ENCODE measurements at regions not wholly inside any gene's neighbourhood (a gene's known extent, or its start where the extent isn't known, plus 50 kb on each side); places are given as distances from the start of the nearest gene placed in this dataset.
"Not testable (repeated sequence)": the region's sequence is repeated elsewhere in the genome, so short reads cannot be mapped to it uniquely, and the experiment has no call there.

DNA sequence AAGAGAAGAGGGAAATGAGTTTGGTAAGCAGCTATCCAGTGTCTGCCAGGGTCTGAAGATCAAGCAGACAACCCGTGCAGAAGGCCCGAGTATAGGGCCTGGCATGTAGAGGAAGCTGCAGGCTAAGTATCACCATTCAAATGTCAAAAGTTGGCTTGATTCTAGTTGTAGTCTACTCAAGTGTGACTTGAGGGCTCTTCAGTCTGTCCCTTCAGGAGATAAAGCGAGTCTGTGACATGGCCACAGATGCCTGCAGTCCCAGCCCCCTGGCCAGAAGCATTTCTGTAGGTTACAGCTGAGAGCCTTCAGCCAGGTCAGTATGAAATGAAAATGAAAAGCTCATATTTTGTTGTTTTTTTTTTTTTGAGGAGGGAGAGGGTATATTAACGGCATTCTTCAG, 97.8 kb upstream of the EEPD1 start:
- intact Hi-C loops (cut with DNase I) = no loop called here
- DNase-seq = no peak

DNA sequence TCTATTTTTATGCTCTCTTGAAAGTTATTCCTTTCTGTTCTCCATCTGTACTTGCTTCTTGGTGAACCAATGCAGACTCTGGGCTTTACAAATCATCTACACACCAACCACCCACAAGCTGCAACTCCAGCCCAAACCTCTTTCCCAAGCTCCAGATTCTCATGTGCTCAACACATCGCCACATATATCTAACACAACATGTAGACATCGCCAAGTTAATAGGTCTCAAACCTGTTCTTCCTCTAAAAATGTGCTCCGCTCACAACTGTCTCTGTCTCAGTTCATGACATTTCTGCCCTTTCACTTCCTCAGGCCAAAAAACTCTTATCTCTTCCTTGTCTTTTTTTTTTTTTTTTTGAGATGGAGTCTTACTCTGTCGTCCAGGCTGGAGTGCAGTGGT, 95.7 kb upstream of the EEPD1 start:
- peak in 1 of 10 donors; percentile 14 for DNase-seq
- intact Hi-C loops (cut with DNase I) = no loop called here

DNA sequence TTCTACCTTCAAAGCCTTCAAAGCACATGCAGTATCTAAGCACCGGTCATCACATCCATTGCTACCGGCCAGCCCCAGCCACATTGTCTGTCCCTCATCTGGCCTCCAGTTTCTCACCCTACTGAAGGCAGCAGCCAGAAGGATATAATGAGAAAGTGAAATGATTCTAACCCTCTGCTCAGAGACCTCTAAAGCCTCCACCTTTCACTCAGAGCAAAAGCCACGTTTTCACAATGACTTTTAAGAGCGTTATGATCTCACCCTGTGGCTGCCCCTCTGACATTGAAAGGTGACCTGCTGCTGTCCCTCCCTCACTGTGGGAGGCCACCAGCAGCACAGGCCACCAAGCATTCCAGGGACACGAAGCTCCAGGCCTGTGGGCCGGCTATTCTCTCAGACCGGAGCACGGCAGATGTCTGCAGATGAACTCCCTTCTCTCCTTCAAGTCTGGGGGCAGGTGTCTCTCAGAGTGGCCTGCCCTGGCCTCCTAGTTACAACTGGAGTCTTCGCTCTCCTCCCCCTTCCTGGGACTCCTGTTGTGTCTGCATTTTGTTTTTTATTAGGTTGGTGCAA, 94.9 kb upstream of the EEPD1 start:
- intact Hi-C loops (cut with DNase I) = no loop called here
- no peak for DNase-seq

DNA sequence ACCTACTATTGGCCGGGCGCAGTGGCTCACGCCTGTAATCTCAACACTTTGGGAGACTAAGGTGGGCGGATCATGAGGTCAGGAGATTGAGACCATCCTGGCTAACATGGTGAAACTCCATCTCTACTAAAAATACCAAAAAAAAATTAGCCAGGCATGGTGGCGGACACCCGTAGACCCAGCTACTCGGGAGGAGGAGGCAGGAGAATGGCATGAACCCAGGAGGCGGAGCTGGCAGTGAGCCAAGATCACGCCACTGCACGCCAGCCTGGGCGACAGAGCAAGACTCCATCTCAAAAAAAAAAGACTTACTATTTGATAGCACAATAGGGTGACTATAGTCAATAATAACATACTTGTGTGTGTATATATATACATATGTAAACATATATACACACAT, 92.7 kb upstream of the EEPD1 start:
- DNase-seq; intact Hi-C loops (cut with DNase I): not testable (repeated sequence)

DNA sequence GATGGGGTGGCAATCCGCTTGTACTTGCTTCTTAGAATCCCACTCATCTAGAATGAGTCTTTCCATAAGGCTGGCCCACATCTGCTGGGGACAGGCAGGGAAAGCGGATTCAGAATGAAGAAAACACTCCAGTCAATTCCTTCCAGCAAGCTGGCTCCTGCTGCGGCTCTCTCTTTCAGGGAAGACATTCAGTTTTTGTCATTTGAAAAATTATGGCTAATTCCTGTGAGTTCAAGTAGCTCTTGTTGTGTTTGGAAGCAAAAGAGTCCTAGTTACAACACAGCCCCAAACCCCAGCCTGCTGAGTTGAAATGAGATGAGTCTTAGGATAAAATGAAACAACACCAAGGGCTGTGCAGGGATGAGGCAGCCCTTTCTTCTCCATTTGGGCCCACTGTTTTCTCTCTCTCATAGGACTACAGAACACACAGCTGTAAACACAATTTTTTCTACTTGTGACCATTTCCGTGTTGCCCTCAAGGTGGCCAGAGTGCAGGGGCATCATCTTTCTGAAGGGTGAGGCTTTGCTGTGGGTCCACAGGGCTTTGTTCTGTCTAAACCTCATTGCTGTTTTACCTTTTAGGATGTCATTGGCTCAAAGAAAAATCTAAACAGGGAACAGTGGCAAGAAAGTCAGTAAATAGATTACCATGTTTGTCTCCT, 90.8 kb upstream of the EEPD1 start:
- intact Hi-C loops (cut with DNase I) = no loop called here

DNA sequence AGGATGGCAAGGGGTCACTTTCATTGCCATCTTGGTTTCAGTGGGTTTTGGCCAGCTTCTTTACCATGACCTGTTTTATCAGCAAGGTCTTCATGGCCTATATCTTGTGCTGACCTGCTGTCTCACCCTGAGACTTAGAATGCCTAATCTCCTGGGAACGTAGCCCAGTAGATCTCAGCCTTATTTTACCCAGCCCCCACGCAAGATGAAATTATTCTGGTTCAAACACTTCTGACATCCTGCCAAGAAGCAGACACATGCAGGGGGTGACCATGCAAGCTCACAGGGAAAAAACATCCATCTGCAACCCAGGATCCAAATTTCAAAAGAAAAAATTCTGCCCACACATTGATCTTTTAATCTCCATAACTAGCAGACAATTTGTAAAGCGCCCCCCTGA, 88.4 kb upstream of the EEPD1 start:
- DNase-seq = no peak
- intact Hi-C loops (cut with DNase I) = no loop called here

More for the DNA sequence above, 90.8 kb upstream of the EEPD1 start:
- no peak for DNase-seq

DNA sequence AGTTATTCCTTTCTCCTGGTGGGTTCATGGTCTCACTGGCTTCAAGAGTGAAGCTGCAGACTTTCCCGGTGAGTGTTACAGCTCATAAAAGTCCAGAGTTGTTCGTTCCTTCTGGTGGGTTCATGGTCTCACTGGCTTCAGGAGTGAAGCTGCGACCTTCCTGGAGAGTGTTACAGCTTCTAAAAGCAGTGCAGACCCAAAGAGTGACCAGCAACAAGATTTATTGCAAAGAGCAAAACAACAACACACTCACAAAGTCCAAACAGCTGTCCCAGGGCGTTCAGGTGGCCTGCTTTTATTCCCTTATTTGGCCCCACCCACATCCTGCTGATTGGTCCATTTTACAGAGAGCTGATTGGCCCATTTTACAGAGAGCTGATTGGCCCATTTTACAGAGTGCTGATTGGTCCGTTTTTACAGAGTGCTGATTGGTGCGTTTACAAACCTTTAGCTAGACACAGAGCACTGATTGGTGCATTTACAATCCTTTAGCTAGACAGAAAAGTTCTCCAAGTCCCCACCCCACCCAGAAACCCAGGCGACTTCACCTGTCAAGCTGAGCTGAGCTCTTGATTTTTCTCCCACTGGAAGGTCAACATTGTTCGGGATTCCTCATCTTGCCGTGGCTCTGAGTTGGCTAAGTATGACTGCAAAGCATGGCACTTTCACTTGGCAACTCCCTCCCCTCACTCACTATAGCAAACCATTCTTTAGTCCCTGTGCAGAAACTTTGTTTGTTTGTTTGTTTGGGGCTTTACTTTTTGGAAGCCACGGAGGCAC, 87.3 kb upstream of the EEPD1 start:
- DNase-seq; intact Hi-C loops (cut with DNase I): not testable (repeated sequence)

DNA sequence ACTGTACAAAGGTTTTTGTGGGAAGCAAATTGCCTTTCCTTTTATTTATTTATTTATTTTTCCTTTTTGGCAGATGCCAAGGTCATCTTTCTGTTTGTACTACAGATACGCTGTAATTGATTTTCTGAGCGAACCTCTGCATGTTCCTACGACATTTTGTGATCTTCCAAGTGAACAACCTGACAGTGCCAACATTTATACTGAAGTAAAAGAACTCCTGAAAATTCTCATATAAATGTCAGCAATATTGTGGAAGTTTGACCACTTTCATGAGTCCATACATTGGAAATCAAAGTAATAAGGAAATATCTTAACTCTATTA, 86.8 kb upstream of the EEPD1 start:
- no peak for DNase-seq
- intact Hi-C loops (cut with DNase I) = no loop called here

DNA sequence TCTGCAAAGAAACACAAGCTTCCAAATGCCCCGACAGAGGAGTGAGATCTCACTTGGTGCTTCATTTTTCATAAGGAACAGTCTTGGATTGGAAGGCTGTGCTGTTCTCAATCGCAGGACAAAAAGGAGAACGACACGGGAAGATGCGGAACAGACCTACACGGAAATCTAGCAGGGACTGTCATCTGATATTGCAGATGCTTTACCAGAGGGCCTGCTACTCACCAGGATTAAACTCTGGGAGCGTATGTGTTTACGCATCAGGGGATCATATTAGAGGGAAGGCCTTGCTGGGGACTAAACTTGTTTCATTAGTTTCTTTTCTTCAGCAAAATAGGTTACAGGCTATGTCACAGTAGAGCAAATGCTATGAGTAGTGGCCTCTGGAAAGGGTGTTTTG, 82.8 kb upstream of the EEPD1 start:
- no peak for DNase-seq
- intact Hi-C loops (cut with DNase I) = no loop called here

DNA sequence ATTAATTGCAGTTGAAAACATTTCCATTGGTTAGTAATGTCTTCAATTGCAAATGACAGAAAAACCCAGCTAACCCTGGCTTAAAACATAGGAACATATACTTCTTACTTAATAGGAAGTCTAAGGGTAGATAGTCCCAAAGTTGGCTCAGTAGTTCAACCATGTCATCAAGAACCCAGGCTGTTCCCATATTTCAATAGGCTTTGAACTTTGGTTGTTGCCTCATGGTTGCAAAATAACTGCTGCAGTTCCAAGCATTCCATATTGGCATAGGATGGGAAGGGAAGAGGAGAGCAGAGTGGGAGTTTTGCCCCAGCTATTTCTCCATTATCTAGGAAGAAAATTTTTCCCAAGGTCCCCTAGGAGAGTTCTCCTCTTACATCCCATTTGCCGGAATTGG, 81.4 kb upstream of the EEPD1 start:
- intact Hi-C loops (cut with DNase I) = no loop called here
- DNase-seq = no peak

DNA sequence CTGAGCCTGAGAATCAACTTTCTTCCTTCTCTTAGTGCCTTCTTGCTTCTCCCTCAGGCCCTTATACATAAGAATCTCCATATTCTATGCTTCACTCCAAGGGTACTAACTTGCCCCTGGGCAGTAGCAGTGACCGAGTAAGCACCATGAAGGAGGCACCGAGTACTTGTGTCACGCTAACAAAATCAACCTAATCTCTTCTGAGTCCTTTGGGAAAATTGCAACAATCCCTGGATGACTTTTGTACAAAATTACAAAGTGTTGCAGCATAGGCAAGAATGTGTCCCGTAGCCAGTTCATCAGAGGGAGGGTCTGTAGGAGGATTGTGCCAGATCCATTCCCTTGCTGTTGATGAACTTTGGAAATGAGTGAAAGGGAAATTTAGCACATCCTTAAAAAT, 80.4 kb upstream of the EEPD1 start:
- intact Hi-C loops (cut with DNase I) = no loop called here
- DNase-seq = no peak

DNA sequence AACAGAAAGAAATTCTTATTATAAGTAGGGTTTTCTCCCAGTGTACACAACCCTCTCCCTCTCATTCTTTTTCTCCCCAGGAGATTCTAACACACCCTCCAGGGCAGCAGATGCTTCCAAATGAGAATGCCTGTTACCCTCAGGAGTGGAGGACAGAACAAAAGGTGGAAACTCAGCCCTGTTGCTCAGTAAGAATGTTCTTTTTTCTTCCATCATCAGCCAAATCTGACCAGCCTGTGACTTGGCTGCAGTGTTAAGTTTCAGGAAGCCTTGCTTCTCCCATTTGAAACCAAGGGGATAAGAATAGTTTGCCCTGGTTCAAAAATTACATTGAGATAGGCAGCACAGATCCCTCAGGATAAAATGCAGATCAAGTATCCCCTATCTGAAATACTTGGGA, 77.5 kb upstream of the EEPD1 start:
- intact Hi-C loops (cut with DNase I) = no loop called here
- no peak for DNase-seq

DNA sequence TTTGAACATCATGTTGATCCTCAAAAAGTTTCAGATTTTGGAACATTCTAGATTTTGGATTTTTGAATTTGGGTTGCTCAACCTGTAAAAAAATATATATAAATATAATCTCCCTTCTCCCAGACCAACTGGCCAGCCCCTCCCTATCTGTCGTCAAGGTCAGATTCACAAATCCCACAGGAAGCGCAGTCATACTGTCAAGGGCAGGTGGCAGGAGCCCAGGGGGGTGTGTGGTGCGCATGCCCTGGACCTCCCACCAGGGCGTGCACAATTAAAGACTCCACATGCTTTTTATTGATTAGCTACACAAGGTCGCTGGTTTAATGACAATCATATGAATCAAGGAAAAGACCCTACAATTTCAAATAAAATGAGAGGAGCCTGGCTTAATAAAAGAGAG, 77.0 kb upstream of the EEPD1 start:
- intact Hi-C loops (cut with DNase I) = no loop called here
- no peak for DNase-seq

DNA sequence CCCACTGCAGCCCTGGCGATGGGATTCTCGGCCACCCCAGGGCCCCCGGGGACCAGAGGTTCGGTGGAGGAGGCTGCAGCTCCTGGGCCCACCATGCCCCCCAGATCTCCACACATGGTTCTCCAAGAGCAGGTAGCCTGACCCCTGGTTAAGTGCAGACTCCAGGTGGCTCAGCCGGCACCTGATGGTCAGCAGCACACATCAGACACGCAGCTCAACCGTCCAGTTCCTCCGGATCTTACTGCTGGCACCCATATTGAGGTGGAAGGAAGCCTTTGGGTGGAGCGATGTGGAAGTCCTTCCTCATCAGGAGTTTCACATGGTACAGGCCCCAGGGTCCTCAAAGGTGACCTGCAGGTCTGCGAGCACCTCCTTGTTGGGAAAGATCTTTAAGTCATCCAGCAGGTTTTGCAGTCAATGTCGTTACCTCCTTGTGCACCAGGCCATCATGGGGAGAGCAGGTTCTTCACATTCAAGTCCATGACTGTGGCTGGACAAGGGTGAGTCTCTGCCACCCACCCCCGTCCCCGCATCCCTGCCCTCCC, 74.2 kb upstream of the EEPD1 start:
- DNase-seq = no peak
- intact Hi-C loops (cut with DNase I) = no loop called here

DNA sequence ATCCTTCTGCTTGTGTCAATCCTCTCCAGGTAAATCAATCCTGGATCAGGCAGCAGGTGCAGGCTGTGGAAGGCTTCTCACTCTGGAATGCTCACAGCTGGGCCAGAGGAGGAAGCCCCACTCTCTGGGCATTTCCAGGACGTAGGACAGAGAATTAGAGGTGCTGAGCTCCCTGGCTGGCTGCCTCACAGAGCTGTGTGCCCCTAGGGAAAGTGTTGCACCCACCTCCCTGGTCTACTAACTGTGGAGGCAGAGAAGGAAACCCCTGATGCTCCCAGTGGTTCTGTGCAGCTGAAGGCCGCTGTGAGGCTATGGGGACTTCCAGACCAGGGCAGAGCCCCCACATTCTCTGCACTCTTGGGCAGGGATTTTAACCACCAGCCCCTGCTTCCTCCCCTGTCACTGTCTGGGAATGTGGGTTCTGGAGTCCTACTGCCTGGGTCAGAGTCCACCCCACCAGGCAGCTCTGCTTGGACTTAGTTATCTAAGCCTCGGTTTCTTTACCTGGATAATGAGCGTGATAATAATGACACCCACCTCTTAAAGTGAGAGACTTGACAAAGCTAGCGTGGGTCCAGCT, 73.5 kb upstream of the EEPD1 start:
- intact Hi-C loops (cut with DNase I) = no loop called here
- no peak for DNase-seq

DNA sequence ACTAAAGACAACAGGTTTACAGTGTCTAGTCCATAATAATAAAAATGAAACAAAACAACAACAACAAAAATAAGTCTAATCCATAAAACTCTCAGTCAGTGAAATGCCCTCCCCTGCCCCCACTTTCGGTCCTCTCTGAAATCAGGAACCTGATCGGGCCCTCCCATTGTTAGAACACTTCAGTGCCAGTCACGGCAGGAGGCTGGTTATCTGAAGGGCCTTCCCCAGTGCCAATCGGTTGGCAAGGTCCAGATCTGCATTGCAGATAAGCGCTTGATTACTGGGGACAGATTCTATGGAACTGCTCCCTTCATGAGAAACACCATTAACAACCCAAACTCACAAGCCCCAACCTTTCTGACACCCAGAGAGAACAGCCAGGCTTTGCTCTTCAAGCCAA, 72.2 kb upstream of the EEPD1 start:
- intact Hi-C loops (cut with DNase I) = no loop called here

DNA sequence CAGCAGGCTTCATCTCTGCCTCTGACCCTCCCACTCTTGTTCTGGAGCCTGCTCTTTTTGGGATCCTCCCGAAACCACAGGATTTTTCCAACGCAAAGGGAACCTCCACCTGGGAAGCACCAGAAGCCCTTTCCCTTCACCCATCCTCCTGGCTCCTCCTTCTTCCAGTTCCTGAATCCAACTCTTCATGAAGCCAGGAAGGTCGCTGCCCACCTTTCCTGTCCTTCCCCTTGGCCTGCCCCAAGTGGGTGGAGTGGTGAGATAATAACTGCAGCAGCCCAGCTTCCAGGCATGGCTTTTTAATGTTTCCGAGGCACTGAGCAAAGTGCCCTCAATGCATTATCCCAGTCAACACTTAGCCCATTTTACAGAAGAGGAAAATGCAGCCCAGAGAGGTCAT, 70.8 kb upstream of the EEPD1 start:
- no peak for DNase-seq
- intact Hi-C loops (cut with DNase I) = no loop called here

More for the DNA sequence above, 72.2 kb upstream of the EEPD1 start:
- no peak for DNase-seq

DNA sequence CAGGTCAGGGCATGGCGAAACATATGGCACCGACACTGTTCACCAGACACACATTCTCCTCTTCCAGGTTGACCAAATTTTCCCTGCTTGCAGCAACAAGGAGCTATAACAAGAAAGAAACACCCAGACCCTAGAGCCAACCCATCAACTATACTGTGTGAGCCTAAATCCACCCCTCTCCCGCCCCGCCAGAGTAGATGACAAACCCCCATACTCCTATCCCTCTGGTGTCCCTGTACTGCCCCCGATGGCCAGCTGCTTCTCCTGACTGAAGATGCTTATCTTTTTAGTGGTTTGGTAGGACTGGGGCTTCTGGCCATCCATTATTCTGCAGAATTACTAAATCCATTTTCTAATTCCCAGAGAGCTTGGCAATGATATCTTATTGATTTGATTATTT, 70.1 kb upstream of the EEPD1 start:
- intact Hi-C loops (cut with DNase I) = no loop called here
- DNase-seq = no peak

DNA sequence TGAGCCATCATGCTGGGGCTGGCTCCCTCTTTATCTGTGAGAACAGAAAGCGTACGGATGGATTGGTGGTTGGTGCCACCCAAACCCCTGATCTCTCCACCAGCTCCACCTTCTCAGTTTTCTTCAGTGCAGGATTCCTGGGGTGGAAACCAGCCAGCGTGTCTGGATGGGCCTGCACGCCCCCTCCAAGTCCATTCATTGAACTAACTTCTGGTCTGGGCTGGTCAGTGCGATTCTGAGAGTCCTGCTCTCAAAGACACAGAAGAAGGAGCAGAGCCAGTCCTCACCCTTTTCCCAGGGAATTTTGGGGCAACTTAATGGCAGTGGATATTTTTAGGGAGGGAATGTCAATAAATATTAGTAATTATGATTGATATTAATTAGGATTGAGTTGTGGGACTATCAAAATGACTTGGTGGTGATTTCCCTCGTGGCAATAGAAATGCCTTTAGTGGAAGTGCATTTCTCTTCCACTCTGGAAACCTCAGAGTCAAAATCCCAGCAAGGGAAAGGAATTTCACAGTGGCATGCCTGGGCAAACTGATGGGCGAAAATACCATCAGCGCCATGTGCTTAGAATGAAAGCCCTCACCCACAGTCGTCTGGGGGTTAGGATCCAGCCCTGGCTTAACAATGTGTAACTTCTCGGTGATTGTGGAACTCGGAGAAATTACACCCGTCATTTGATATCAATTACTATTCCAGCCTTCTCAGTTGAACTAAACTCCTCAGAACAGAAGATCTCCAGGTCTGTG, 69.3 kb upstream of the EEPD1 start:
- intact Hi-C loops (cut with DNase I) = no loop called here
- DNase-seq = no peak

DNA sequence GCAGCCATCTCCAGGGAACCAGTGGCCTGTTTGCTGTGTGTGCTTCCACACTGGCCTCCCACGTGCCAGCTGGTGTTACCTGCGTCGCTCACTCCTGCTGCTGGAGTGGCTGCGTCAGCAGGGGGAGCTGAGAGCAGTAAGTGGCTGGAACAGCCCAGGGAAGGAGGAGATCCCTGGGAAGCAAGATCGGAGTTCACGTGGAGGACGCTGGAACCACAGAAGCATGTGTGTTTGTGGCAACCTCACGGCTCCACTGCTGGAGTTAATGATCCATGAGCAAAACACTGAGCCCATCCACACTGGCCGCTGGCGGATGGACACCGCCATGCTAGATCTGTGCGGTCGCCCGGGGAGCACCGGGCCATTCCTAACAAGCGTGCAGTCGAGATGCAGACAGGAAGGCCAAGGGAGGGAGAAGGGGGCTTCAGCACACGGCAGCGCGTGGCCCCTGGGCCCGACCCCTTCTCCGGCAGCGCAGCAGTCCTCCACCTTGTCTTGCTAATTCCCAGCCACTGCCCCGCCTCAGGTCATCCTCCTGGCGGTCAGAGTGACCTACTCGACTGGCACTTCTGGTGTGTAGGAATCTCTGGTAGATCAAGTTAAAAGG, 68.5 kb upstream of the EEPD1 start:
- peak in 9 of 10 donors; percentile 12 to 93 (median 57) for DNase-seq
- intact Hi-C loops (cut with DNase I) = no loop called here
